LoVo (cell line): ENCODE measurements at regions not wholly inside any gene's neighbourhood (a gene's known extent, or its start where the extent isn't known, plus 50 kb on each side); places are given as distances from the start of the nearest gene placed in this dataset.
"Not testable (repeated sequence)": the region's sequence is repeated elsewhere in the genome, so short reads cannot be mapped to it uniquely, and the experiment has no call there.

Experiments used
- DNase-seq: peaks from one replicate; pipeline ENCODE4 v3.0.0-alpha.2; 2016; ENCODE audit warnings: low spot score

DNA sequence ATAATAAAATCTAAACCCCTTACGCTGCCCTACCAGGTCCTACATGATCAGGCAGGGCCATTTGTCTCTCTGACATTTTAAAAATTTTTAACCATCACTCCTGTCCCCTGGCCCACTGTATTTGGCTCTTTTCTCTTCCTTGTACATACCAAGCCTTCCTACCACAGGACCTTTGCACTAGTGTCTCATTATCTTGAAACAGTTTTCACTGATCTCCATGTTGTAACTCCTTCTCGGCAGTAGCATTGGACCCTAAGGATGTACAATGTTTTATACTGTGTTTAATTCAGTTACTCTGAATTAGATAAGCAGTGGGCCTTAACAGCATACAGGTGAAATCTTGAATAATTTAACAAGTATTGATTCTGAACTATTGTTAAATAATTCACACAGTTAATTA lies 330.7 kb downstream of the UTRN start:
- no peak for DNase-seq

DNA sequence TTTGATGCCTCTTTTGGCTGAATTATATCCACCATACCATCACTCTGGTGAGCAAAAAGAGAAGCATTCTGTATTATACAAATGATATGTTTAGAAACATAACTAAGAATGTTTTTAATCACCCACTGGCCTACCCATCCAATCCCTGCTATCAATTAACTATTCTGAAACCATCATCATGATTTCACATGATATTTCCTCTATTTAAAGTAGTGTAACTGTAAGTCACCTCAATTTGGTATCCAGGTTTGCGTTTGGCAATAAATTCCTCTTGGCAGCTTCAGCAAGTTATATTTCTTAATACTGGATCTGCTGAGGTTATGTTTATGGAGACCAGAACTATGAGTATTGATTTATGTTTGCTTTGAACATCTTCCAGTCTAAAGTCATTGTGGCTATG lies 332.1 kb downstream of the UTRN start:
- no peak for DNase-seq

- DNase-seq, result no peak
Measured at GRCh38 chr6:144617708-144618107, 332.6 kb downstream of the UTRN start.

- no peak for DNase-seq
Measured at GRCh38 chr6:144619966-144620365, 334.8 kb downstream of the UTRN start.

GRCh38 chr6:144621332-144621731 lies 336.2 kb downstream of the UTRN start:
- DNase-seq, result no peak

GRCh38 chr6:144624246-144624645 lies 339.1 kb downstream of the UTRN start:
- no peak for DNase-seq

DNA sequence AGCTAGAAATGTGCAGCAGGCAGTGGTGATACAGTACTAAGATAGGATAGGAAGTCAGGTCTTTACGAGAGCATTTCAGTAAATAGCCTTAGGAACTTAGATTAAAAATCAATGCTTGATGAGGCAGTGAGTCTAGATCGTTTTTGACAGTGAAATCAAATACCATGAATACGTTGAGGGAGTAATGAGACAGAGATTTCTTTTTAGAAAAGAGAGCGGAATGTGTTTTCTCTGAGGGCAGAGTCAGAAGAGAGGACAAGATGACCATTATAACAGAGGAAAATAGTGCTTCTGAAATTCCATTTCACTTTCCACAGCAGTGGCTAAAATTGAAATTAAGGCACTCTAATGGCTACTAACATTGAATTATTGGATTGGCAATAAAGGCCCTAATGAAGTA lies 339.6 kb downstream of the UTRN start:
- no peak for DNase-seq

- DNase-seq, result no peak
Measured at GRCh38 chr6:144630857-144631256, 345.7 kb downstream of the UTRN start.

- no peak for DNase-seq
Measured at GRCh38 chr6:144632266-144632665, 347.1 kb downstream of the UTRN start.

DNA sequence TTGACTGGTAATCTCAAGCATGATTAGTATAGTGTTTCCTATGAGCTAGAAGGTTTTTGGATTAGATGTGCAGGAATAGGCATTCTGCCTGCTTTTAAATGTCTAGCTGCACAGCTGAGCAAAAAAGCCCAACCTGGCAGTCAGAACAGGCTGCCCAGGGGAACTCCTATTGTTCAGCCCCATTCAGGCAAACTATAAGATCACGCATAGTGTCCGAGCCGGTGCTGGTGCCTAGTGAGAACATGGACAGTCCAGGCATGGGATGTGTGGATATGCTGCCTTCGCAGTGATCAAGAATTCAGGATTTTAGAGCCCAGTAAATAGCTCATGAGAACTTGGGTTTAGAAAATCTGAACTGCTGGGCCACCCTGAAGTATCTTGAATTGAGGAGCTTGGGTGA lies 348.8 kb downstream of the UTRN start:
- no peak for DNase-seq

DNA sequence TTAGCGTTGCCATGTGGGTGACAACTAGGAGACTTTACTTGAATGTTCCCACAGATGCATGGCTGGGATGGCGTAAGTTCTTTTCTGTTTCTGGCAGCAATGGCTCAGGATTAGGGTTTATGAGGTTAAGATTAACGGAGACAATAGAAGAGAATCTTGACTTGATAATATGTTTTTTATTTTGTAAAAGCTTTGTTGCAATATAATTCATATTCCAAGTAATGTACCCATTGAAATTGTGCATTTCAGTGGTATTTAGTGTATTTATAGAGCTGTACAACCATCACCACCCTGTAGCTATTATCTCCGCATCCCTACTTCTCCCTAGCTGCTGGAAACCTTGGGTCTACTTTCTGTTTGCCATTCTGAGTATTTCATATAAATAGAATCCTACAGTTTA lies 349.2 kb downstream of the UTRN start:
- DNase-seq, result no peak

- DNase-seq, result no peak
Measured at GRCh38 chr6:144635051-144635450, 349.9 kb downstream of the UTRN start.

DNA sequence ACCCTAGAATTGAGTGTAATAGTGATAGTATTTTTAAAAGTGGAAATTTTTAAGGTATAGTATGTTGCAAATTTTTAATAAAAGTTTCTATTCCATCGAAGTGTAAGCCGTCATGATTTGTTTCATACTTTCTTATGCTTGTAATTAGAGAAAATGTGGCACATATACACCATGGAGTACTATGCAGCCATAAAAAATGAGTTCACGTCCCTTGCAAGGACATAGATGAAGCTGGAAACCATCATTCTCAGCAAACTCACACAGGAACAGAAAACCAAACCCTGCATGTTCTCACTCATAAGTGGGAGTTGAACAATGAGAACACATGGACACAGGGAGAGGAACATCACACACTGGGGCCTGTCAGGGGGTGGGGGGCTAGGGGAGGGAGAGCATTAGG lies 350.9 kb downstream of the UTRN start:
- DNase-seq, result not testable (repeated sequence)

DNA sequence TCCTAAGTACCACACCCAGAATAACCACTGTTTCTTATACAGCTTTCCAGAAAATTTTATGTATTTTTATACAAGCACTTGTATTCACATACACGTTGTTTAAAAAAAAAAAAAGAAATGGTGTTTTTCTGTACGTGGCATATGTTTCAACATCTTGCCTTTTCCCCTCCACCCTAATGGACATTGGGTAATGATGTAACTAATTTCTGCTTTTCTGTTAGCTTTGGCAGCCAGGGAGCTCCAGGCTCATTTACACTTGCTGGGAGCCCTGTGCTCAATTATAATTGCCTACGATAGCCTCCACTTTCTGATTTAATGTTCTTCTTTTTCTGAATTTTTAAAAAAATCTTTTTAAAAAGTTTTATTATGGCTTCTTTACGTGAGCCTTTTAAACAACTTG lies 352.4 kb downstream of the UTRN start:
- DNase-seq, result no peak

DNA sequence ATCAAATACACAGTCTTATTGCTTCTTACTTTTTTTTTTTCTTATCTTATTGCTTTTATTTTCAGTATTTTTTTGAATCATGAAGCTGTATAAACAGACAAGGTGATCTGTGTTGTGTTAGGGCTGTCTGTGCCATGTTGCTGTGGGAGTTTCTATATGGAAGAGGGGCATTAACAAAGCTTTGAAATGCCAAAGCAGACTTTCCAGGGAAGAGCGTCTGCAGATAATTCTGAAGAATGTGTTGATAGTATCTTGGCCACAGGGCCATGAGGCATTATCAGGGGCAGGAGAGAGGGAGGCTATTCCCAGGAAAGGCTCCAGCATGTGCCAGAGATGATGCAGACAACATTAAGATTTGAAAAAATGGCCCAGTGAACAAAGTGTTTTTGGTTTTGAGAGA lies 354.5 kb downstream of the UTRN start:
- DNase-seq, result no peak

- no peak for DNase-seq
Measured at GRCh38 chr6:144641286-144641685, 356.2 kb downstream of the UTRN start.

DNA sequence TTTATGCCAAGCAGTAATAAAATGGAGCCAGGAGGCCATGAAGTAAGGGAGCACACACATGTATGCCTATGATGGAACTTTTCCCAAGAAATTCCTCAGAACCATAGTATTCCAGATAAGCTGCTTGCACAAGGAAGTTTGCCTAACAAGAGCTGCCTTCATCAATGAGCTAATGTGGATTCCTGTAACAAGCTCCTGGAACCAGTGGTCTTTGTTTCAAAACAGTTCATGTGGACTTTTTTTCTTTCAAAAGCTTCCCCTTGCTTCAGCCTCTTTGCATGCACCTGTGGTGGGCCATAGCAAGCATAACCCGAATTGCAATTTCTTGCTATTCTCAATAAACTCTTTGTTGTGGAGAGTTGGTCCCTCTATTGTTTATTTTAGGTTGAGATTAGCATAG lies 359.6 kb downstream of the UTRN start:
- DNase-seq, result no peak

- no peak for DNase-seq
Measured at GRCh38 chr6:144646093-144647056, 361.2 kb downstream of the UTRN start.

- no peak for DNase-seq
Measured at GRCh38 chr6:144647406-144647964, 362.4 kb downstream of the UTRN start.

DNA sequence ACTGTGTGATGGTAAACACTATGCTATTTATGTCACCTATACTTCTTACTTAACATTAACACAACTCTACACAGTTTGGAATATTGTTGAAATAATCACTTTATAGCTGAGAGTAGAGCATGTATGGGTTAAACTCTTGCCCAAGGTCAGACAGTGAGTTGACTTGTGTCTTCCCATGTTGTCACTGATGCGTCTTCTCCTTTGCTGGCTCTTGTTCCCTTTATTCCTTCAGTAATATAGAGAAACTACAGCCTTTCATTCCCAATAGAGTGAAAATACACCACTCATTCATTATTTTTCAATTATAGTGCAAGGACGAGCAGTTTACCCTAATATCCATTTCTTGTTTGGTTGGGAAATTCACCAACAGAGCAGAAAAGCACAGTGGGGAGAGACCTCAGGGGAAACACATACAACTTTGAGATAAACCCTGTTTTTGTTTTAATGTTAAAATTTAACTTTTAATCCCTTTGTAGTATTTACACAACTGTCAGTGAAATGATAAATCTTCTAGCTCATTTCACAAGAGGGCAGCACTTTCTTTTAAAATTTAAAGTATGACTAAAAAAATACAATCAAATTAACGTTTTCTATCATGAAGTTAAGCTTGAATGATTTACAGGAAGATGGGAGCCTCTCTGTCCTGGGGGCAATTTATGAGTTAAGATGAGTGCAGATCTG lies 363.0 kb downstream of the UTRN start:
- no peak for DNase-seq

GRCh38 chr6:144649085-144649484 lies 363.9 kb downstream of the UTRN start:
- no peak for DNase-seq

DNA sequence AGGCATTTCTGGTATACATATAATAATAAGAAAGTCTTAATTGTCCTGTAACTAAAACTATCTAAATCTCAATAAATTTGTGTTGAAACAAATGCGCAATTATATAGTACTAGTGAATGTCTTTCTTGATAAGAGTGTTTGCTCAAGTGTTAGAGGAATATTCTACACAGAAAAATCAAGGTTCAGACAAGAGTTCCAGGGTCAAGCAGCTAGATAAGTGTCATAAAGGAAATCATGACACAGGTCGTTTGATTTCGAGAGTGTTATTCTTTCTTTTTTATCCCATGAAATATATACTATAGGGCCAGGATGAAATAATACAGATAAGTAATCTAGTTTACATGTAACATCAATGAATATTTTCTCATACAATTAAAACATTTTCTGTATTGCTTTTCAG lies 366.1 kb downstream of the UTRN start:
- DNase-seq, result no peak

- DNase-seq, result no peak
Measured at GRCh38 chr6:144652292-144652891, 367.3 kb downstream of the UTRN start.
